H9 (cell line): ENCODE measurements at regions not wholly inside any gene's neighbourhood (a gene's known extent, or its start where the extent isn't known, plus 50 kb on each side); places are given as distances from the start of the nearest gene placed in this dataset.

ENCODE experiments used
- DNase-seq: peaks from one replicate; pipeline ENCODE4 v3.0.0-alpha.2; 2017
- H2AFZ ChIP-seq: one replicate; pipeline ENCODE4 v1.6.1; 2013; ENCODE audit warnings: mild to moderate bottlenecking, low read length, control low read depth, moderate library complexity
- H2AK5ac ChIP-seq: 2 replicates; pipeline ENCODE4 v1.6.1; 2013; ENCODE audit warnings: low read length, control low read depth, mixed read lengths; ENCODE audit not compliant: insufficient read length
- H2BK120ac ChIP-seq: one replicate; pipeline ENCODE4 v1.6.1; 2013; ENCODE audit warnings: low read depth, mild to moderate bottlenecking, low read length, control low read depth, inconsistent platforms; ENCODE audit not compliant: poor library complexity, severe bottlenecking
- H2BK12ac ChIP-seq: 2 replicates; pipeline ENCODE4 v1.6.1; 2013; ENCODE audit warnings: low read length, control low read depth, mixed read lengths, low read depth; ENCODE audit not compliant: insufficient read length
- H2BK15ac ChIP-seq: 2 replicates; pipeline ENCODE4 v1.6.1; 2013; ENCODE audit warnings: low read depth, low read length, control low read depth
- H2BK20ac ChIP-seq: one replicate; pipeline ENCODE4 v1.6.1; 2013; ENCODE audit warnings: low read depth, mild to moderate bottlenecking, low read length, control low read depth, inconsistent platforms; ENCODE audit not compliant: poor library complexity, severe bottlenecking
- H2BK5ac ChIP-seq: 2 replicates; pipeline ENCODE4 v1.6.1; 2013; ENCODE audit warnings: low read length, control low read depth, mixed read lengths; ENCODE audit not compliant: insufficient read length
- H3K14ac ChIP-seq: 2 replicates; pipeline ENCODE4 v1.6.1; 2013; ENCODE audit warnings: low read length, control low read depth; ENCODE audit not compliant: insufficient read depth
- H3K18ac ChIP-seq: 2 replicates; pipeline ENCODE4 v1.6.1; 2013; ENCODE audit warnings: low read depth, mild to moderate bottlenecking, mixed read lengths, low read length, control low read depth; ENCODE audit not compliant: insufficient read length
- H3K23ac ChIP-seq: 2 replicates; pipeline ENCODE4 v1.6.1; 2013; ENCODE audit warnings: low read length, control low read depth, mixed read lengths, low read depth; ENCODE audit not compliant: insufficient read length
- H3K23me2 ChIP-seq: 2 replicates; pipeline ENCODE4 v1.6.1; 2013; ENCODE audit warnings: low read depth, mild to moderate bottlenecking, mixed read lengths, low read length, control low read depth; ENCODE audit not compliant: insufficient read length, poor library complexity, severe bottlenecking
- H3K27ac ChIP-seq: 2 replicates; pipeline ENCODE4 v1.5.1; 2013; ENCODE audit warnings: low read length, control low read depth, mixed read lengths, low read depth; ENCODE audit not compliant: insufficient read length
- H3K27me3 ChIP-seq: 2 replicates; pipeline ENCODE4 v1.6.1; 2013; ENCODE audit warnings: low read length, control low read depth, inconsistent platforms; ENCODE audit not compliant: insufficient read depth
- H3K4ac ChIP-seq: 2 replicates; pipeline ENCODE4 v1.6.1; 2013; ENCODE audit warnings: low read depth, mild to moderate bottlenecking, control low read depth, inconsistent platforms, low read length, moderate library complexity
- H3K4me1 ChIP-seq: 2 replicates; pipeline ENCODE4 v1.6.1; 2013; ENCODE audit warnings: low read length, control low read depth, inconsistent platforms; ENCODE audit not compliant: insufficient read depth
- H3K4me2 ChIP-seq: 2 replicates; pipeline ENCODE4 v1.6.1; 2013; ENCODE audit warnings: low read length, control low read depth, mixed read lengths; ENCODE audit not compliant: insufficient read length, insufficient read depth
- H3K56ac ChIP-seq: 2 replicates; pipeline ENCODE4 v1.6.1; 2013; ENCODE audit warnings: low read depth, mild to moderate bottlenecking, mixed read lengths, low read length, control low read depth; ENCODE audit not compliant: insufficient read length
- H3K79me1 ChIP-seq: 2 replicates; pipeline ENCODE4 v1.6.1; 2013; ENCODE audit warnings: low read depth, mild to moderate bottlenecking, moderate library complexity, low read length, control low read depth, inconsistent platforms; ENCODE audit not compliant: insufficient read depth, poor library complexity, severe bottlenecking
- H3K79me2 ChIP-seq: 2 replicates; pipeline ENCODE4 v1.6.1; 2013; ENCODE audit warnings: low read length, control low read depth, inconsistent platforms; ENCODE audit not compliant: insufficient read depth
- H3K9ac ChIP-seq: 2 replicates; pipeline ENCODE4 v1.6.1; 2013; ENCODE audit warnings: low read length, control low read depth, mixed read lengths; ENCODE audit not compliant: insufficient read length; ENCODE audit errors: extremely low read depth
- H3K9me3 ChIP-seq: one replicate; pipeline ENCODE4 v1.6.1; 2013; ENCODE audit warnings: low read depth, low read length, inconsistent platforms; ENCODE audit not compliant: control insufficient read depth
- H3T11ph ChIP-seq: one replicate; pipeline ENCODE4 v1.6.1; 2013; ENCODE audit warnings: mild to moderate bottlenecking, low read length, control low read depth, inconsistent platforms
- H4K20me1 ChIP-seq: one replicate; pipeline ENCODE4 v1.6.1; 2013; ENCODE audit not compliant: control insufficient read depth, insufficient read length, insufficient read depth
- H4K5ac ChIP-seq: 2 replicates; pipeline ENCODE4 v1.6.1; 2013; ENCODE audit warnings: low read depth, mild to moderate bottlenecking, mixed read lengths, low read length, control low read depth; ENCODE audit not compliant: insufficient read length
- H4K8ac ChIP-seq: replicated peaks from 2 replicates; pipeline ENCODE4 v1.6.1; 2013; ENCODE audit warnings: low read length, control low read depth, mixed read lengths, low read depth; ENCODE audit not compliant: insufficient read length
- H4K91ac ChIP-seq: 2 replicates; pipeline ENCODE4 v1.6.1; 2013; ENCODE audit warnings: low read depth, mild to moderate bottlenecking, moderate library complexity, mixed read lengths, low read length, control low read depth; ENCODE audit not compliant: insufficient read length
- H3K27ac Mint-ChIP-seq, 3 experiments: 2 replicates in 2 of 3; 3 replicates in 1 of 3; pipeline ENCODE4 v1.8.0; 2020 to 2021; ENCODE audit warnings: mixed read lengths in 3 of 3, mild to moderate bottlenecking in 1 of 3, moderate library complexity in 1 of 3
- H3K27me3 Mint-ChIP-seq: 2 replicates; pipeline ENCODE4 v1.8.0; 2021; ENCODE audit warnings: low read depth, mild to moderate bottlenecking, moderate library complexity, mixed read lengths
- H3K36me3 Mint-ChIP-seq, 3 experiments: 2 replicates in 2 of 3; 3 replicates in 1 of 3; pipeline ENCODE4 v1.8.0; 2020 to 2021; ENCODE audit warnings: low read depth in 3 of 3, mixed read lengths in 3 of 3; ENCODE audit not compliant: insufficient read depth in 1 of 3
- H3K4me1 Mint-ChIP-seq, 2 experiments: 2 replicates each; pipeline ENCODE4 v1.8.0; 2020; ENCODE audit warnings: mixed read lengths in 2 of 2
- H3K4me3 Mint-ChIP-seq, 2 experiments: 2 replicates in 1 of 2; 3 replicates in 1 of 2; pipeline ENCODE4 v1.8.0; 2020 to 2021; ENCODE audit warnings: mild to moderate bottlenecking in 2 of 2, mixed read lengths in 2 of 2, moderate library complexity in 1 of 2
- H3K9me3 Mint-ChIP-seq, 2 experiments: 2 replicates in 1 of 2; 3 replicates in 1 of 2; pipeline ENCODE4 v1.8.0; 2020; ENCODE audit warnings: mild to moderate bottlenecking in 2 of 2, mixed read lengths in 2 of 2, moderate library complexity in 1 of 2
- WGBS: extraction: QIAGEN DNeasy Blood & Tissue Kit; methylation state at CpG from one replicate; pipeline ENCODE4 v1.1.7; 2013; ENCODE audit warnings: missing lambda C conversion rate, low lambda C conversion rate, mixed read lengths; ENCODE audit not compliant: insufficient read length; ENCODE audit errors: extremely low coverage; 5-methylcytosine and 5-hydroxymethylcytosine counted together
- TF ChIP-seq, protein P1 (sequence below): fragments of 200-600 bp; sonication (generic); conservative IDR thresholded peaks from 3 replicates; pipeline ENCODE4 v1.8.0; 2021; ENCODE audit warnings: antibody characterized with exemption, mild to moderate bottlenecking

DNA sequence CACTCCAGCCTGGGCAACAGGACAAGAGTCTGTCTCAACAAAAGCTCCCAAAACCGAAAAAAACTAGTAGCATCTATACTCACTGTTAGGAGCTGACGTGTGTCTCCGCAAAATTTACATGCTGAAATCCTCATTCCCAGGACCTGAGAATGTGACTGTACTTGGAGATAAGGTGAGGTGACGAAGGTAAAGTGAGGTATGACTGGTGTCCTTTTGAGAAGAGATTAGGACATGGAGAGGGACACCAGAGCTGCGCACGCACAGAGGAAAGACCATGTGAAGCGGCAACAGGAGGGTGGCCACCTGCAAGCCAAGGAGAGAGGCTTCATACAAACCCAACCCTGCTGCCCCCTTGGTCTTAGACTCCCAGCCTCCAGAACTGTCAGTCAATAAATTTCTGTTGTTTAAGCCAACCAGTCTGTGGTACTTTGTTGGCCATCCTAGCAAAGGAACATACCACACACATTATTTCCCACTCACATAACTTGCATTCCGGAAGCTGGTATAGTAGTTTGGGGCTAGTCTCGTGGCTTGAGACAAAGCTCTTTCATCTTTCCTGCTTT, 1154.0 kb upstream of the CELF2 start:
- no peak overlapping the region for H3T11ph ChIP-seq
- no peak overlapping the region for H4K8ac ChIP-seq
- H3K14ac ChIP-seq, result no peak overlapping the region
- DNase-seq, result no peak
- H2BK15ac ChIP-seq, result no peak overlapping the region
- H3K4me1 ChIP-seq, result no peaks in the 10 kb centered on the region
- H2AK5ac ChIP-seq, result no peak overlapping the region
- H3K4ac ChIP-seq, result no peak overlapping the region
- H3K4me2 ChIP-seq, result no peak overlapping the region
- Mint-ChIP-seq H3K27ac (no peak overlapping the region; a peak in 1 of 7 replicates), H3K4me1 (no peaks in the 10 kb centered on the region), H3K36me3 (no peaks in the 10 kb centered on the region; a peak in 1 of 7 replicates), H3K27me3 (no peaks in the 10 kb centered on the region), H3K9me3 (peaks cover 0 to 7% of the 10 kb centered on the region in 2 experiments; a peak in 4 of 5 replicates), H3K4me3 (no peak overlapping the region)
- no peaks in the 10 kb centered on the region for H3K9me3 ChIP-seq
- no peak overlapping the region for H2BK120ac ChIP-seq
- no peak overlapping the region for H2BK5ac ChIP-seq
- H3K27me3 ChIP-seq, result no peaks in the 10 kb centered on the region
- H3K56ac ChIP-seq, result no peak overlapping the region
- H3K23me2 ChIP-seq, result no peaks in the 10 kb centered on the region
- H4K5ac ChIP-seq, result no peak overlapping the region
- H2BK20ac ChIP-seq, result no peak overlapping the region
- H3K79me2 ChIP-seq, result no peaks in the 10 kb centered on the region
- no peak overlapping the region for H2BK12ac ChIP-seq
- H3K9ac ChIP-seq, result no peak overlapping the region
- no peak overlapping the region for H3K23ac ChIP-seq
- no peaks in the 10 kb centered on the region for H3K79me1 ChIP-seq
- H3K18ac ChIP-seq, result no peak overlapping the region
- no peak overlapping the region for H2AFZ ChIP-seq
- no peak overlapping the region for H4K91ac ChIP-seq
- H3K27ac ChIP-seq, result no peak overlapping the region
- TF ChIP-seq, protein P1, sequence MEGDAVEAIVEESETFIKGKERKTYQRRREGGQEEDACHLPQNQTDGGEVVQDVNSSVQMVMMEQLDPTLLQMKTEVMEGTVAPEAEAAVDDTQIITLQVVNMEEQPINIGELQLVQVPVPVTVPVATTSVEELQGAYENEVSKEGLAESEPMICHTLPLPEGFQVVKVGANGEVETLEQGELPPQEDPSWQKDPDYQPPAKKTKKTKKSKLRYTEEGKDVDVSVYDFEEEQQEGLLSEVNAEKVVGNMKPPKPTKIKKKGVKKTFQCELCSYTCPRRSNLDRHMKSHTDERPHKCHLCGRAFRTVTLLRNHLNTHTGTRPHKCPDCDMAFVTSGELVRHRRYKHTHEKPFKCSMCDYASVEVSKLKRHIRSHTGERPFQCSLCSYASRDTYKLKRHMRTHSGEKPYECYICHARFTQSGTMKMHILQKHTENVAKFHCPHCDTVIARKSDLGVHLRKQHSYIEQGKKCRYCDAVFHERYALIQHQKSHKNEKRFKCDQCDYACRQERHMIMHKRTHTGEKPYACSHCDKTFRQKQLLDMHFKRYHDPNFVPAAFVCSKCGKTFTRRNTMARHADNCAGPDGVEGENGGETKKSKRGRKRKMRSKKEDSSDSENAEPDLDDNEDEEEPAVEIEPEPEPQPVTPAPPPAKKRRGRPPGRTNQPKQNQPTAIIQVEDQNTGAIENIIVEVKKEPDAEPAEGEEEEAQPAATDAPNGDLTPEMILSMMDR, result no peak
- no peaks in the 10 kb centered on the region for H4K20me1 ChIP-seq
- no CpG with 5 or more reads among the region's 9 CpGs for WGBS
